Testis (tissue), 2 donors: ENCODE measurements at regions not wholly inside any gene's neighbourhood (a gene's known extent, or its start where the extent isn't known, plus 50 kb on each side); places are given as distances from the start of the nearest gene placed in this dataset.

Experiments
- CTCF ChIP-seq, 3 experiments: fragments of 450-650 bp in 2 of 3; fragments of 200-600 bp in 1 of 3; sonication (generic) in 1 of 3; IDR thresholded peaks; one replicate each; pipeline ENCODE4 v1.5.1; 2016 to 2019; ENCODE audit warnings: antibody characterized with exemption in 3 of 3, mild to moderate bottlenecking in 2 of 3, moderate library complexity in 1 of 3
- POLR2A ChIP-seq: fragments of 450-650 bp; IDR thresholded peaks from one replicate; pipeline ENCODE4 v1.6.1; 2017; ENCODE audit warnings: antibody characterized with exemption, mild to moderate bottlenecking, moderate library complexity

DNA sequence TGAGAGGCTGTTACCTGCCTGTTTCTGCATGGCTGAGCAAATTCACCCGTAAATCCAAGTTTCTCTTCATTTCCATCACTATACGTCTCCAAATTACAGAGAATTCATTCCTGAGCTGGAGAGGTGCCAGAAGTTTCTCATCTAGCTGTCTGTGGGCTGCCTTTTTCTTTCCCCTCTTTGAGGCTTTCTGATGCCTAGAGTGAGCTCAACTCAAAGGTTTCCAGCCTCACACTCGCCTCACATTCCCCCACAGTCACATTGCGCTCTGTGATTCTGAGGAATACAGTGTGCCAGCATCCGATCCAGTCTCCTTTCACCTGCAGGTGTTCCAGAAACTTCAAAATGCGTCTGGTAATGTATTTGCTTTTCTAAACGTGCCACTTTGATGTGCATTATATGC, 267.2 kb downstream of the MFSD1 start, which contains the start of gene IQCJ:
- TF ChIP-seq CTCF (IDR thresholded peaks at IDR 0.05) = no peak
- TF ChIP-seq POLR2A = no peak
